T-cell (primary cell): ENCODE measurements at regions not wholly inside any gene's neighbourhood (a gene's known extent, or its start where the extent isn't known, plus 50 kb on each side); places are given as distances from the start of the nearest gene placed in this dataset.
"Not testable (repeated sequence)": the region's sequence is repeated elsewhere in the genome, so short reads cannot be mapped to it uniquely, and the experiment has no call there.

Experiments
- ATAC-seq, 4 experiments: fragments of 200-7000 bp in 3 of 4; fragments of 150-1000 bp in 1 of 4; cut with Tn5 transposase; replicated peaks in 1 of 4; 1 replicate in 3 of 4; 2 replicates in 1 of 4; pipeline ENCODE4 v1.10.0; 2021; ENCODE audit warnings: moderate library complexity in 3 of 4, mild to moderate bottlenecking in 2 of 4, moderate number of reproducible peaks in 1 of 4
- CTCF ChIA-PET, 2 donors: fragments of 300-600 bp; sonication (Branson Sonifier 250); formaldehyde crosslinking; loops; one replicate each; lab custom pipeline; 2022; ENCODE audit warnings: antibody characterized with exemption in 2 of 2; lab: Charles Lee
- POLR2A ChIA-PET, 2 donors: fragments of 300-600 bp; sonication (Branson Sonifier 250); formaldehyde crosslinking; loops; one replicate each; lab custom pipeline; 2022; ENCODE audit warnings: antibody characterized with exemption in 2 of 2; lab: Charles Lee
- DNase-seq, 35 experiments: peaks; one replicate each; pipeline versions ENCODE4 v3.0.0 to v3.0.0-alpha.2; 2013 to 2023
- H3K27ac ChIP-seq: one replicate; pipeline ENCODE4 v1.5.1; 2013; ENCODE audit warnings: low read length
- H3K27me3 ChIP-seq, 2 experiments: replicated peaks in 1 of 2; 1 replicate in 1 of 2; 2 replicates in 1 of 2; pipeline versions ENCODE4 v1.6.1 to v1.7.0; 2013; ENCODE audit warnings: low read length in 1 of 2, mixed read lengths in 1 of 2; ENCODE audit not compliant: control insufficient read depth in 2 of 2, insufficient read depth in 2 of 2; ENCODE audit errors: extremely low read depth in 1 of 2
- H3K36me3 ChIP-seq, 2 donors: 1 replicate in 1 of 2; 2 replicates in 1 of 2; pipeline versions ENCODE4 v1.6.1 to v1.7.0; 2013; ENCODE audit warnings: low read length in 1 of 2; ENCODE audit not compliant: control insufficient read depth in 2 of 2, insufficient read depth in 1 of 2; ENCODE audit errors: extremely low read depth in 1 of 2
- H3K4me1 ChIP-seq, 2 experiments: 1 replicate in 1 of 2; 2 replicates in 1 of 2; pipeline versions ENCODE4 v1.6.1 to v1.7.0; 2013; ENCODE audit warnings: low read length in 2 of 2, mixed read lengths in 1 of 2; ENCODE audit not compliant: insufficient read depth in 2 of 2, control insufficient read depth in 1 of 2; ENCODE audit errors: extremely low read depth in 1 of 2
- H3K4me3 ChIP-seq, 2 donors: 1 replicate in 1 of 2; 2 replicates in 1 of 2; pipeline versions ENCODE4 v1.5.1 to v1.7.0; 2013; ENCODE audit warnings: mild to moderate bottlenecking in 2 of 2, low read length in 1 of 2, moderate library complexity in 1 of 2; ENCODE audit not compliant: control insufficient read depth in 1 of 2; ENCODE audit errors: extremely low read depth in 1 of 2
- H3K9me3 ChIP-seq: 2 replicates; pipeline ENCODE4 v1.7.0; 2013
- H3K27ac Mint-ChIP-seq, 2 donors: one replicate each; pipeline ENCODE4 v1.8.0; 2020 to 2021; ENCODE audit warnings: mild to moderate bottlenecking in 2 of 2, mixed read lengths in 2 of 2
- H3K27me3 Mint-ChIP-seq, 2 donors: one replicate each; pipeline ENCODE4 v1.8.0; 2021 to 2022; ENCODE audit warnings: mixed read lengths in 2 of 2
- H3K36me3 Mint-ChIP-seq: one replicate; pipeline ENCODE4 v1.8.0; 2021; ENCODE audit warnings: mixed read lengths
- H3K4me1 Mint-ChIP-seq, 3 donors: one replicate each; pipeline ENCODE4 v1.8.0; 2020 to 2022; ENCODE audit warnings: mixed read lengths in 3 of 3, mild to moderate bottlenecking in 1 of 3
- H3K4me3 Mint-ChIP-seq, 3 donors: one replicate each; pipeline ENCODE4 v1.8.0; 2020 to 2022; ENCODE audit warnings: mild to moderate bottlenecking in 3 of 3, mixed read lengths in 3 of 3, moderate library complexity in 3 of 3
- H3K9me3 Mint-ChIP-seq, 3 donors: one replicate each; pipeline ENCODE4 v1.8.0; 2020 to 2022; ENCODE audit warnings: mixed read lengths in 3 of 3
- WGBS: methylation state at CpG from one replicate; pipeline ENCODE4 v1.1.5; 2013; ENCODE audit warnings: missing lambda C conversion rate; ENCODE audit not compliant: insufficient coverage; 5-methylcytosine and 5-hydroxymethylcytosine counted together

DNA sequence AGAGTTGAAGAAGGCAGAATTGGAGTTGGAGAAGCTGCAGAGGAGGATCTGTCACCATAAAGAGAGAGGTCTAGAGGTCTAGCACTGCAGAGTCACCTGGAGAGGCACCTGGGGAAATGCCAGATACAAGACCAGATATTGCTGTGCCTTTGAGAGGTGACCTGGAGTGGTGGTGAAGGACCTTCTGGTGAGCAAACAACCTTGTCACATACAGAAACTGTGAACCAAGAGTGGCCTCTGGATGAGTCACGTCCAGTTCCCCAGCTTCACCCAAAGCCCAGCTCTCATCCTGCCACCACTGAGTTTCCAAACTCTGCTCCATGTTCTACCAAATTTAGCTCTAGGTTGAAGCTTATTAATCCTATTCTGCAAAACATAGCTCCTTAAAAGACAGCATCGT lies 131.1 kb upstream of the FBXL7 start:
- Histone ChIP-seq H3K27ac (no peak overlapping the region), H3K4me3 (no peak overlapping the region), H3K36me3 (no peaks in the 10 kb centered on the region), H3K9me3 (no peaks in the 10 kb centered on the region), H3K27me3 (no peaks in the 10 kb centered on the region), H3K4me1 (no peaks in the 10 kb centered on the region)
- Mint-ChIP-seq H3K27me3 (no peaks in the 10 kb centered on the region), H3K4me1 (no peaks in the 10 kb centered on the region), H3K9me3 (peaks cover 4 to 12% (median 12%) of the 10 kb centered on the region in 3 donors), H3K36me3 (no peaks in the 10 kb centered on the region), H3K27ac (no peak overlapping the region), H3K4me3 (no peak overlapping the region)
- DNase-seq (no peak), ATAC-seq (no peak)
- WGBS, result 33% methylated on average over 1 of the region's 2 CpGs
- ChIA-PET POLR2A (no interaction called here), CTCF (no interaction called here)

DNA sequence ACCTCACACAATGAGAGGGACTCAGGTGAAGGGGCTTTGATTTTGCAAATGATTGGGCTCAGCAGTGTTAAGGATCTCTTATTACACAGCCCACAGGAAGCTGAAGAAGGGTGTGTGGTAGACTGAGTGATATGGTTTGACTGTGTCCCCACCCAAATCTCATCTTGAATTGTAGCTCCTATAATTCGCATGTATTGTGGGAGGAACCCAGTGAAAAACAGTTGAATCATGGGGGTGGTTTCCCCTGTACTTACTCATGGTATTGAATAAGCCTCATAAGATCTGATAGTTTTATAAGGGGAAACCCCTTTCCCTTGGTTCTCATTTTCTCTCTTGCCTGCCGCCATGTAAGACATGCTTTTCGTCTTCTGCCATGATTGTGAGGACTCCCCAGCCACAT lies 132.5 kb upstream of the FBXL7 start:
- Histone ChIP-seq H3K9me3 (no peaks in the 10 kb centered on the region), H3K27me3 (no peaks in the 10 kb centered on the region), H3K36me3 (no peaks in the 10 kb centered on the region), H3K4me3 (no peak overlapping the region), H3K27ac (no peak overlapping the region), H3K4me1 (no peaks in the 10 kb centered on the region)
- CTCF ChIA-PET, result no interaction called here
- no peak for ATAC-seq
- H3K4me1 Mint-ChIP-seq, result no peaks in the 10 kb centered on the region
- H3K27ac Mint-ChIP-seq, result no peak overlapping the region
- WGBS, result no CpG with 5 or more reads among the region's 3 CpGs
- no peaks in the 10 kb centered on the region for H3K36me3 Mint-ChIP-seq
- no peak for DNase-seq
- H3K4me3 Mint-ChIP-seq, result no peak overlapping the region
- POLR2A ChIA-PET, result no interaction called here
- H3K27me3 Mint-ChIP-seq, result no peaks in the 10 kb centered on the region
- H3K9me3 Mint-ChIP-seq, result peaks cover 4 to 14% (median 11%) of the 10 kb centered on the region in 3 donors

DNA sequence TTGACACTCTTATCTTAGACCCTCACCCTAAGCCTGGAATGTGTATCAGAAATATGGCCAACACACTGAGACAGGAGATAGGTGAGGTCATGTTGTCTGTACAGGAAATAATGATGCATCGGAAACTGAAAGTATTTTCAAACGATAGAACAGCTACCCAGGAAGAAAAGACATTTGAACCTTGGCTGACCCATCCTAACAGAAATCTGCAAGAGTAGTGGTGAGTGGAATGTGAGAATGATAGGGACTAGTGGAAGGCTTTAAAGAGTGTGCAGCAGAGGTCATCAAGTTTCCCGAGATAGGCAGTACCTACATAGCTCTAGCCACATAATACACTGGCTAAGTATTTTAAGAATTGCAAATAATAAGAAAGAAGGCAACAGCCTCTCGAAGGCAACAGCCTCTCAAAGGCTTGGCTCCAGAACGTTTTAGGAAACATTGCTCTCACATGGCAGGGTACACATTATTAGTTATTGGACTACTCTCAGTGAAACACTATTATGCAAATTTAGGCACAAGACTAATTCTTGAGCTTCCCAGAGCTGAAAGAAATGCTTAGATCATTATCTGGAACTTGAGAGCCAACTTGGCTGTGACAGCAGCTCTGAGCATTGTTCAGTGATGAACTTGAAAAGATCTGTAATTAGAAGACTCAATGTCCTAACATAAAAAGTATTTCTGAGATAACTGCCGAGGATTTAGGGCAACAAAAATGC lies 133.1 kb upstream of the FBXL7 start:
- Histone ChIP-seq H3K36me3 (no peaks in the 10 kb centered on the region), H3K27ac (no peak overlapping the region), H3K9me3 (no peaks in the 10 kb centered on the region), H3K4me1 (no peaks in the 10 kb centered on the region), H3K4me3 (no peak overlapping the region), H3K27me3 (no peaks in the 10 kb centered on the region)
- CTCF ChIA-PET, result no interaction called here
- Mint-ChIP-seq H3K36me3 (no peaks in the 10 kb centered on the region), H3K27ac (no peak overlapping the region), H3K9me3 (peaks cover 4 to 15% (median 14%) of the 10 kb centered on the region in 3 donors), H3K4me1 (no peaks in the 10 kb centered on the region), H3K4me3 (no peak overlapping the region), H3K27me3 (no peaks in the 10 kb centered on the region)
- no CpG with 5 or more reads among the region's 6 CpGs for WGBS
- ATAC-seq (no peak), DNase-seq (no peak)
- POLR2A ChIA-PET, result no interaction called here

DNA sequence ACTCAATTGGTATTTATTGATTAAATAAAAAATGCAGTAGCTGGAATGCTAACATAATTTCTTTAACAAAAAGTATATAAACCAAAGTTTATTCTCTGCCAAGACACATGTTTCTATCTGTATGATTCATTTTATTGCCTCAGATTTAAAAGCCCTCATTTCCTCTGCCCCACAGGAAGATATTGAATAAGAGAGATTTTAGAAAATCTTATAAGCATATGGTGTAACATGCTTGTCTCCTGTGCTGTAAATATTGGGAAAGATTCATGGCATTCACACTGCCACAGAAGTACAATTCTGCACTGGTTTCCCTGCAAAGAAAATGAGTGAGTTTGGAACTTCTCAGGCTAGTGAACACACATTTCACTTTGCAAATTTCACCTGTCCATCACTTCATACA lies 134.9 kb upstream of the FBXL7 start:
- POLR2A ChIA-PET, result no interaction called here
- no peaks in the 10 kb centered on the region for H3K4me1 Mint-ChIP-seq
- no peak for DNase-seq

DNA sequence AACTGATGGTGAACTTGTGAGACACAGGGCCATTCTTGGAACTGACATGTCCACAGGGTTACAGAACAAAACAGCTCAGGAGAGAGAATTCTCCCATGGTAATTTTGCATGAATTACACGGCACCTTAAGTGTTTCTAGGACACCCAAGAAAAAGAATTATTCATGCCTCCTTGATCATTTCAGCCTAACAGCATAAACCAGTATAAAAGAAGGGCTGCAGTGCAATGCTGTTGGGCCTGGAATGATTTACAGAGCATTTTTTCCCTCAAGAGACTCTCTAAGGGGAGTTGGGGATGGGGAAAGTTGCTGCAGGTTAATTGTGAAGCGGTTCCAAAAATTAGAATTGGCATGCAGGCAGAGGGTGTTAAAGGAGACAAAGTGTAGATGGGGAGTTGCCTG lies 136.4 kb upstream of the FBXL7 start:
- Histone ChIP-seq H3K27ac (no peak overlapping the region), H3K4me1 (no peaks in the 10 kb centered on the region), H3K4me3 (no peak overlapping the region), H3K9me3 (no peaks in the 10 kb centered on the region), H3K27me3 (no peaks in the 10 kb centered on the region), H3K36me3 (no peaks in the 10 kb centered on the region)
- H3K27ac Mint-ChIP-seq, result no peak overlapping the region
- ATAC-seq (no peak), DNase-seq (no peak)
- H3K9me3 Mint-ChIP-seq, result peaks cover 9 to 13% (median 11%) of the 10 kb centered on the region in 3 donors
- POLR2A ChIA-PET, result no interaction called here
- no peak overlapping the region for H3K4me3 Mint-ChIP-seq
- H3K36me3 Mint-ChIP-seq, result no peaks in the 10 kb centered on the region
- no peaks in the 10 kb centered on the region for H3K4me1 Mint-ChIP-seq
- H3K27me3 Mint-ChIP-seq, result no peaks in the 10 kb centered on the region
- CTCF ChIA-PET, result no interaction called here
- WGBS, result no CpG with 5 or more reads among the region's 2 CpGs

More for the DNA sequence above, 134.9 kb upstream of the FBXL7 start:
- H3K36me3 Mint-ChIP-seq, result no peaks in the 10 kb centered on the region
- H3K4me3 ChIP-seq, result no peak overlapping the region
- no peaks in the 10 kb centered on the region for H3K36me3 ChIP-seq
- no peaks in the 10 kb centered on the region for H3K27me3 Mint-ChIP-seq
- no peak overlapping the region for H3K4me3 Mint-ChIP-seq
- no peak for ATAC-seq
- no peak overlapping the region for H3K27ac Mint-ChIP-seq
- H3K27me3 ChIP-seq, result no peaks in the 10 kb centered on the region
- no peak overlapping the region for H3K27ac ChIP-seq
- CTCF ChIA-PET, result no interaction called here
- peaks cover 4 to 12% (median 11%) of the 10 kb centered on the region in 3 donors for H3K9me3 Mint-ChIP-seq
- H3K9me3 ChIP-seq, result no peaks in the 10 kb centered on the region
- H3K4me1 ChIP-seq, result no peaks in the 10 kb centered on the region

DNA sequence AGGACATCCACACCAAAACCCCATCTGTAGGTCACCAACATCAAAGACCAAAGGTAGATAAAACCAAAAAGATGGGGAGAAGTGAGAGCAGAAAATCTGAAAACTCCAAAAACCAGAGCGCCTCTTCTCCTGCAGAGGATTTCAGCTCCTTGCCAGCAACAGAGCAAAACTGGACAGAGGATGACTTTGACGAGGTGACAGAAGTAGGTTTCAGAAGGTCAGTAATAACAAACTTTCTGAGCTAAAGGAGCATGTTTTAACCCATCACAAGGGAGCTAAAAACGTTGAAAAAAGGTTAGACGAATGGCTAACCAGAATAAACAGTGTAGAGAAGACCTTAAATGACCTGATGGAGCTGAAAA lies 142.9 kb upstream of the FBXL7 start:
- H3K36me3 Mint-ChIP-seq, POLR2A ChIA-PET, CTCF ChIA-PET: not testable (repeated sequence)

More for the DNA sequence above, 142.9 kb upstream of the FBXL7 start:
- H3K9me3 Mint-ChIP-seq, result peaks cover 7 to 17% (median 10%) of the 10 kb centered on the region in 3 donors
- not testable (repeated sequence) for H3K4me3 ChIP-seq, DNase-seq, H3K4me3 Mint-ChIP-seq, H3K9me3 ChIP-seq, ATAC-seq, H3K27ac Mint-ChIP-seq, H3K4me1 ChIP-seq, H3K27me3 ChIP-seq, H3K4me1 Mint-ChIP-seq, H3K36me3 ChIP-seq, H3K27me3 Mint-ChIP-seq, H3K27ac ChIP-seq
- 42% methylated on average over 2 of the region's 4 CpGs for WGBS
